Tibial nerve (tissue), 3 donors: ENCODE measurements at regions not wholly inside any gene's neighbourhood (a gene's known extent, or its start where the extent isn't known, plus 50 kb on each side); places are given as distances from the start of the nearest gene placed in this dataset.

Source experiments
- CTCF ChIP-seq, 5 experiments: fragments of 200-600 bp in 3 of 5; fragments of 450-650 bp in 2 of 5; sonication (generic) in 3 of 5; IDR thresholded peaks; one replicate each; pipeline ENCODE4 v1.5.1; 2016 to 2019; ENCODE audit warnings: antibody characterized with exemption in 5 of 5, mild to moderate bottlenecking in 3 of 5, moderate library complexity in 2 of 5
- POLR2A ChIP-seq, 2 donors: fragments of 450-650 bp; IDR thresholded peaks; one replicate each; pipeline ENCODE4 v1.6.1; 2017; ENCODE audit warnings: antibody characterized with exemption in 2 of 2, mild to moderate bottlenecking in 2 of 2, moderate library complexity in 2 of 2

GRCh38 chr11:103703954-103704353 is 332.5 kb upstream of the DDI1 start:
- no peak for TF ChIP-seq POLR2A (IDR thresholded peaks at IDR 0.05)
- TF ChIP-seq CTCF (IDR thresholded peaks at IDR 0.05), result no peak
